ENCODE measurements at regions not wholly inside any gene's neighbourhood (a gene's known extent, or its start where the extent isn't known, plus 50 kb on each side); places are given as distances from the start of the nearest gene placed in this dataset.

- TF ChIP-seq POLR2AphosphoS5 (IDR thresholded peaks at IDR 0.05) = no peak
- no peak for TF ChIP-seq POLR2A (IDR thresholded peaks at IDR 0.05)
- TF ChIP-seq CTCF (IDR thresholded peaks at IDR 0.05) = no peak
These were observed 380.9 kb downstream of the EDEM1 start for GRCh38 chr3:5568451-5568850.
